ENCODE measurements at regions not wholly inside any gene's neighbourhood (a gene's known extent, or its start where the extent isn't known, plus 50 kb on each side); places are given as distances from the start of the nearest gene placed in this dataset.

DNA sequence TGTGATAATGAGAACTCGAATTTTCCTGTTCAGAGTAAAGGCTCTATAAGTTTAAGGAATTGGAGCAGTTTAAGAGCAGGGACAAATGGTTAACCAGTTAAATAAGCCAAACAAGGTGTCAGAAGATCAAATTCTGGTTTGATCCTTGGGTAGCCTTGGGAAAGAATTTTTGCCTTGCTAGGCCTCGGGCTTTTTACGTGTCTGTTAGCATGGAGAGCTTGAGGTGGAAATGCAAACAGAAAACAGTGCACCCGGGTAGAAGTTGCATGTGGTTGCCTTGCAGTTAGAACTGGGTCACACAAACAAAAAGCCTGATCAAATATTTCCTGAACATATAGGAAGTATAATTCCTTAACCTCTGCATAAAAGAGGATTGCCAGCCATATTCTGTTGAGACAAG is 58.3 kb downstream of the RIN2 start:
- ATAC-seq, result no peak
- TF ChIP-seq ESRRG (CRISPR knock-in tag; IDR thresholded peaks at IDR 0.05), result no peak
- TF ChIP-seq ZC3H10 (CRISPR knock-in tag; IDR thresholded peaks at IDR 0.05), result no peak
- TF ChIP-seq ZNF8 (CRISPR knock-in tag; IDR thresholded peaks at IDR 0.05), result no peak
- no peak for TF ChIP-seq ZFP30 (CRISPR knock-in tag; IDR thresholded peaks at IDR 0.05)
- no peak for TF ChIP-seq GLIS3 (CRISPR knock-in tag; IDR thresholded peaks at IDR 0.05)
- TF ChIP-seq, protein P1, sequence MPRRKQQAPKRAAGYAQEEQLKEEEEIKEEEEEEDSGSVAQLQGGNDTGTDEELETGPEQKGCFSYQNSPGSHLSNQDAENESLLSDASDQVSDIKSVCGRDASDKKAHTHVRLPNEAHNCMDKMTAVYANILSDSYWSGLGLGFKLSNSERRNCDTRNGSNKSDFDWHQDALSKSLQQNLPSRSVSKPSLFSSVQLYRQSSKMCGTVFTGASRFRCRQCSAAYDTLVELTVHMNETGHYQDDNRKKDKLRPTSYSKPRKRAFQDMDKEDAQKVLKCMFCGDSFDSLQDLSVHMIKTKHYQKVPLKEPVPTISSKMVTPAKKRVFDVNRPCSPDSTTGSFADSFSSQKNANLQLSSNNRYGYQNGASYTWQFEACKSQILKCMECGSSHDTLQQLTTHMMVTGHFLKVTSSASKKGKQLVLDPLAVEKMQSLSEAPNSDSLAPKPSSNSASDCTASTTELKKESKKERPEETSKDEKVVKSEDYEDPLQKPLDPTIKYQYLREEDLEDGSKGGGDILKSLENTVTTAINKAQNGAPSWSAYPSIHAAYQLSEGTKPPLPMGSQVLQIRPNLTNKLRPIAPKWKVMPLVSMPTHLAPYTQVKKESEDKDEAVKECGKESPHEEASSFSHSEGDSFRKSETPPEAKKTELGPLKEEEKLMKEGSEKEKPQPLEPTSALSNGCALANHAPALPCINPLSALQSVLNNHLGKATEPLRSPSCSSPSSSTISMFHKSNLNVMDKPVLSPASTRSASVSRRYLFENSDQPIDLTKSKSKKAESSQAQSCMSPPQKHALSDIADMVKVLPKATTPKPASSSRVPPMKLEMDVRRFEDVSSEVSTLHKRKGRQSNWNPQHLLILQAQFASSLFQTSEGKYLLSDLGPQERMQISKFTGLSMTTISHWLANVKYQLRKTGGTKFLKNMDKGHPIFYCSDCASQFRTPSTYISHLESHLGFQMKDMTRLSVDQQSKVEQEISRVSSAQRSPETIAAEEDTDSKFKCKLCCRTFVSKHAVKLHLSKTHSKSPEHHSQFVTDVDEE (CRISPR knock-in tag; IDR thresholded peaks at IDR 0.05), result no peak
- no peak for TF ChIP-seq BACH2 (CRISPR knock-in tag; IDR thresholded peaks at IDR 0.05; ENCODE audit: borderline replicate concordance)
- TF ChIP-seq OSR1 (CRISPR knock-in tag; IDR thresholded peaks at IDR 0.05), result no peak
- TF ChIP-seq, protein P2, sequence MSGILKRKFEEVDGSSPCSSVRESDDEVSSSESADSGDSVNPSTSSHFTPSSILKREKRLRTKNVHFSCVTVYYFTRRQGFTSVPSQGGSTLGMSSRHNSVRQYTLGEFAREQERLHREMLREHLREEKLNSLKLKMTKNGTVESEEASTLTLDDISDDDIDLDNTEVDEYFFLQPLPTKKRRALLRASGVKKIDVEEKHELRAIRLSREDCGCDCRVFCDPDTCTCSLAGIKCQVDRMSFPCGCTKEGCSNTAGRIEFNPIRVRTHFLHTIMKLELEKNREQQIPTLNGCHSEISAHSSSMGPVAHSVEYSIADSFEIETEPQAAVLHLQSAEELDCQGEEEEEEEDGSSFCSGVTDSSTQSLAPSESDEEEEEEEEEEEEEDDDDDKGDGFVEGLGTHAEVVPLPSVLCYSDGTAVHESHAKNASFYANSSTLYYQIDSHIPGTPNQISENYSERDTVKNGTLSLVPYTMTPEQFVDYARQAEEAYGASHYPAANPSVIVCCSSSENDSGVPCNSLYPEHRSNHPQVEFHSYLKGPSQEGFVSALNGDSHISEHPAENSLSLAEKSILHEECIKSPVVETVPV (CRISPR knock-in tag; IDR thresholded peaks at IDR 0.05), result no peak
- TF ChIP-seq, protein P3, sequence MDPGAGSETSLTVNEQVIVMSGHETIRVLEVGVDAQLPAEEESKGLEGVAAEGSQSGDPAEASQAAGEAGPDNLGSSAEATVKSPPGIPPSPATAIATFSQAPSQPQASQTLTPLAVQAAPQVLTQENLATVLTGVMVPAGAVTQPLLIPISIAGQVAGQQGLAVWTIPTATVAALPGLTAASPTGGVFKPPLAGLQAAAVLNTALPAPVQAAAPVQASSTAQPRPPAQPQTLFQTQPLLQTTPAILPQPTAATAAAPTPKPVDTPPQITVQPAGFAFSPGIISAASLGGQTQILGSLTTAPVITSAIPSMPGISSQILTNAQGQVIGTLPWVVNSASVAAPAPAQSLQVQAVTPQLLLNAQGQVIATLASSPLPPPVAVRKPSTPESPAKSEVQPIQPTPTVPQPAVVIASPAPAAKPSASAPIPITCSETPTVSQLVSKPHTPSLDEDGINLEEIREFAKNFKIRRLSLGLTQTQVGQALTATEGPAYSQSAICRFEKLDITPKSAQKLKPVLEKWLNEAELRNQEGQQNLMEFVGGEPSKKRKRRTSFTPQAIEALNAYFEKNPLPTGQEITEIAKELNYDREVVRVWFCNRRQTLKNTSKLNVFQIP (CRISPR knock-in tag; IDR thresholded peaks at IDR 0.05; ENCODE audit: borderline replicate concordance, low read depth), result no peak
- TF ChIP-seq, protein P4, sequence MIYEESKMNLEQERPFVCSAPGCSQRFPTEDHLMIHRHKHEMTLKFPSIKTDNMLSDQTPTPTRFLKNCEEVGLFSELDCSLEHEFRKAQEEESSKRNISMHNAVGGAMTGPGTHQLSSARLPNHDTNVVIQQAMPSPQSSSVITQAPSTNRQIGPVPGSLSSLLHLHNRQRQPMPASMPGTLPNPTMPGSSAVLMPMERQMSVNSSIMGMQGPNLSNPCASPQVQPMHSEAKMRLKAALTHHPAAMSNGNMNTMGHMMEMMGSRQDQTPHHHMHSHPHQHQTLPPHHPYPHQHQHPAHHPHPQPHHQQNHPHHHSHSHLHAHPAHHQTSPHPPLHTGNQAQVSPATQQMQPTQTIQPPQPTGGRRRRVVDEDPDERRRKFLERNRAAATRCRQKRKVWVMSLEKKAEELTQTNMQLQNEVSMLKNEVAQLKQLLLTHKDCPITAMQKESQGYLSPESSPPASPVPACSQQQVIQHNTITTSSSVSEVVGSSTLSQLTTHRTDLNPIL (CRISPR knock-in tag; IDR thresholded peaks at IDR 0.05; ENCODE audit: low read depth), result no peak
- no peak for TF ChIP-seq ZNF565 (CRISPR knock-in tag; conservative IDR thresholded peaks at IDR 0.05; ENCODE audit: low read depth)
- TF ChIP-seq TOX (CRISPR knock-in tag; IDR thresholded peaks at IDR 0.05; ENCODE audit: borderline replicate concordance), result no peak
- TF ChIP-seq ARNTL (CRISPR knock-in tag; IDR thresholded peaks at IDR 0.05; ENCODE audit: borderline replicate concordance, low read depth), result no peak
- TF ChIP-seq, protein P5, sequence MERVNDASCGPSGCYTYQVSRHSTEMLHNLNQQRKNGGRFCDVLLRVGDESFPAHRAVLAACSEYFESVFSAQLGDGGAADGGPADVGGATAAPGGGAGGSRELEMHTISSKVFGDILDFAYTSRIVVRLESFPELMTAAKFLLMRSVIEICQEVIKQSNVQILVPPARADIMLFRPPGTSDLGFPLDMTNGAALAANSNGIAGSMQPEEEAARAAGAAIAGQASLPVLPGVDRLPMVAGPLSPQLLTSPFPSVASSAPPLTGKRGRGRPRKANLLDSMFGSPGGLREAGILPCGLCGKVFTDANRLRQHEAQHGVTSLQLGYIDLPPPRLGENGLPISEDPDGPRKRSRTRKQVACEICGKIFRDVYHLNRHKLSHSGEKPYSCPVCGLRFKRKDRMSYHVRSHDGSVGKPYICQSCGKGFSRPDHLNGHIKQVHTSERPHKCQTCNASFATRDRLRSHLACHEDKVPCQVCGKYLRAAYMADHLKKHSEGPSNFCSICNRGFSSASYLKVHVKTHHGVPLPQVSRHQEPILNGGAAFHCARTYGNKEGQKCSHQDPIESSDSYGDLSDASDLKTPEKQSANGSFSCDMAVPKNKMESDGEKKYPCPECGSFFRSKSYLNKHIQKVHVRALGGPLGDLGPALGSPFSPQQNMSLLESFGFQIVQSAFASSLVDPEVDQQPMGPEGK (CRISPR knock-in tag; IDR thresholded peaks at IDR 0.05; ENCODE audit: borderline replicate concordance), result no peak
- TF ChIP-seq ISL1 (CRISPR knock-in tag; IDR thresholded peaks at IDR 0.05), result no peak
- no peak for TF ChIP-seq PPARA (CRISPR knock-in tag; IDR thresholded peaks at IDR 0.05; ENCODE audit: borderline replicate concordance)

DNA sequence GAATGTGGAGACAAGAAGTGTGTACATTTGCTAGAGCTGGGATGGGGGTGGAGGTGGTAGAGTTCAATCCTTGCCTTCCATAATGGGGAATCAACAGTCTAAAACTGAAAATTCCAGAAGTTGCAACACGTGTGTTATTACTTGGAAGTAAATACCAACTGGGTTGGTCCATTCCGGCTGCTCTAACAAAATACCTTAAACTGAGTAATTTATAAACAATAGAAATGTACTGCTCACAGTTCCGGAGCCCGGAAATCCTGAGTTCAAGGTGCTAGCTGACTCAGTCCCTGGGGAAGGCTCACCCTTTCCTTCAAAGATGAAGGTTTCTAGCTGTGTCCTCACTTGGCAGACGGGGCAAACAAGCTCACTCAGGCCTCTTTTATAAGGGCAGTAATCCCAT is 59.0 kb downstream of the RIN2 start:
- TF ChIP-seq ZC3H10 (CRISPR knock-in tag; IDR thresholded peaks at IDR 0.05), result no peak
- no peak for TF ChIP-seq ZFP30 (CRISPR knock-in tag; IDR thresholded peaks at IDR 0.05)
- TF ChIP-seq TOX (CRISPR knock-in tag; IDR thresholded peaks at IDR 0.05; ENCODE audit: borderline replicate concordance), result no peak
- no peak for TF ChIP-seq ARNTL (CRISPR knock-in tag; IDR thresholded peaks at IDR 0.05; ENCODE audit: borderline replicate concordance, low read depth)
- no peak for TF ChIP-seq ESRRG (CRISPR knock-in tag; IDR thresholded peaks at IDR 0.05)
- TF ChIP-seq ZFP3 (CRISPR knock-in tag; IDR thresholded peaks at IDR 0.05), result no peak
- no peak for TF ChIP-seq ZNF565 (CRISPR knock-in tag; conservative IDR thresholded peaks at IDR 0.05; ENCODE audit: low read depth)
- TF ChIP-seq ISL1 (CRISPR knock-in tag; IDR thresholded peaks at IDR 0.05), result no peak
- TF ChIP-seq OSR1 (CRISPR knock-in tag; IDR thresholded peaks at IDR 0.05), result no peak
- no peak for TF ChIP-seq SNAI2 (CRISPR knock-in tag; IDR thresholded peaks at IDR 0.05)
- no peak for ATAC-seq

DNA sequence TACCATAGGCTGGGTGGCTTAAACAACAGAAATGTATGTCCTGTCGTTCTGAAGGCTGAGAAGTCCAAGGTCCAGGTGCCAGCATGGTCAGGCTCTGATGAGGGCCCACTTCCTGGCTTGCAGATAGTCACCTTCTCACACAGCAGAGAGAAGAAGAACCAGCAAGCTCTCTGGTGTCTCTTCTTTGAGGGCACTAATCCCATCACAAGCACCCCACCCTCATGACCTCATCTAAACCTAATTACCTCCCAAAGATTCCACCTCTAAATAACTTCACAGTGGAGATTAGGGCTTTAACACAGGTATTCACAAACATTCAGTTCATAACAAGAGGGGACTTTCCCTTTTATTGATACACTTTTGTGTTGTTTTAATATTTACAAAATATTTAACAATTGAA is 61.1 kb downstream of the RIN2 start:
- TF ChIP-seq GLIS3 (CRISPR knock-in tag; IDR thresholded peaks at IDR 0.05), result no peak
- no peak for TF ChIP-seq RARB (CRISPR knock-in tag; IDR thresholded peaks at IDR 0.05)
- no peak for TF ChIP-seq PPARA (CRISPR knock-in tag; IDR thresholded peaks at IDR 0.05; ENCODE audit: borderline replicate concordance)
- no peak for TF ChIP-seq ZC3H10 (CRISPR knock-in tag; IDR thresholded peaks at IDR 0.05)
- TF ChIP-seq SNAI2 (CRISPR knock-in tag; IDR thresholded peaks at IDR 0.05), result no peak
- no peak for TF ChIP-seq ARNTL (CRISPR knock-in tag; IDR thresholded peaks at IDR 0.05; ENCODE audit: borderline replicate concordance, low read depth)
- TF ChIP-seq BACH2 (CRISPR knock-in tag; IDR thresholded peaks at IDR 0.05; ENCODE audit: borderline replicate concordance), result no peak
- no peak for TF ChIP-seq ESRRG (CRISPR knock-in tag; IDR thresholded peaks at IDR 0.05)
- no peak for TF ChIP-seq TOX (CRISPR knock-in tag; IDR thresholded peaks at IDR 0.05; ENCODE audit: borderline replicate concordance)
- no peak for TF ChIP-seq ISL1 (CRISPR knock-in tag; IDR thresholded peaks at IDR 0.05)
- TF ChIP-seq ZFP3 (CRISPR knock-in tag; IDR thresholded peaks at IDR 0.05), result no peak
- TF ChIP-seq, protein P2 (CRISPR knock-in tag; IDR thresholded peaks at IDR 0.05), result no peak
- TF ChIP-seq ZFP30 (CRISPR knock-in tag; IDR thresholded peaks at IDR 0.05), result no peak
- TF ChIP-seq ZNF565 (CRISPR knock-in tag; conservative IDR thresholded peaks at IDR 0.05; ENCODE audit: low read depth), result no peak
- ATAC-seq, result no peak
